ENCODE measurements at regions not wholly inside any gene's neighbourhood (a gene's known extent, or its start where the extent isn't known, plus 50 kb on each side); places are given as distances from the start of the nearest gene placed in this dataset.

DNA sequence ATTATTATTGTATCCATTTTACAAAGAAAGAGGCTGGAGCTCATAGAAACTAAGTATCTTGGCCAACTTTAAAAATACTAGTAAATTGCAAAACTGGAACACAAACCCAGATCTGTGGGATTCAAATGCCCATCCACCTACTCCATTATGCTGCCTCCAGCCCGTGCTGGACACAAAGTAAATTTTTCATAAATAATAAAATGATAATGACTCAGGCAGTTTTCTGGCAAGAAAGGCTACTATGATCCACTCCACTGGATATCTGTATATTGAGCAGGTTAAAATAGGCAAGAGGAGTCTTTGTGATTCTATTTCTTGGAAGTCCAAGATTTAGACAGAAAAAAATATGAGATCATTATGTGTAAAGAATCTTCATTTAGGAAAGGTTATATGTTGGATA, 138.3 kb upstream of the DUSP10 start:
- no peak overlapping the region for H2BK5ac ChIP-seq (ENCODE audit: insufficient read length, low read length)
- Mint-ChIP-seq H3K27ac (no peak overlapping the region), H3K4me3 (no peak overlapping the region), H3K4me1 (peaks cover 0 to 4% of the 10 kb centered on the region in 2 experiments; a peak in 1 of 4 replicates), H3K27me3 (ENCODE audit: low read depth) (no peaks in the 10 kb centered on the region), H3K9me3 (no peaks in the 10 kb centered on the region), H3K36me3 (ENCODE audit: insufficient read depth in 1 of 3, low read depth in 3 of 3) (no peaks in the 10 kb centered on the region)
- H3K14ac ChIP-seq (ENCODE audit: insufficient read depth, low read length): no peak overlapping the region
- H4K5ac ChIP-seq (ENCODE audit: insufficient read length, low read depth, low read length): no peak overlapping the region
- no peak overlapping the region for H2AK5ac ChIP-seq (ENCODE audit: insufficient read length, low read length)
- no peak overlapping the region for H3T11ph ChIP-seq (ENCODE audit: low read length)
- no peak overlapping the region for H2BK120ac ChIP-seq (ENCODE audit: low read depth, low read length, poor library complexity, severe bottlenecking)
- no peaks in the 10 kb centered on the region for H3K27me3 ChIP-seq (ENCODE audit: insufficient read depth, low read length)
- no peak overlapping the region for H4K8ac ChIP-seq (replicated peaks; ENCODE audit: insufficient read length, low read depth, low read length)
- no CpG with 5 or more reads among the region's 1 CpG for WGBS (ENCODE audit: extremely low coverage, insufficient read length, low lambda C conversion rate)
- H2AFZ ChIP-seq (ENCODE audit: low read length): no peak overlapping the region
- no peak overlapping the region for H3K23ac ChIP-seq (ENCODE audit: insufficient read length, low read depth, low read length)
- H3K4ac ChIP-seq (ENCODE audit: low read depth, low read length): no peak overlapping the region
- H4K91ac ChIP-seq (ENCODE audit: insufficient read length, low read depth, low read length): no peak overlapping the region
- H3K79me2 ChIP-seq (ENCODE audit: insufficient read depth, low read length): no peaks in the 10 kb centered on the region
- H4K20me1 ChIP-seq (ENCODE audit: control insufficient read depth, insufficient read depth, insufficient read length): no peaks in the 10 kb centered on the region
- H3K79me1 ChIP-seq (ENCODE audit: insufficient read depth, low read depth, low read length, poor library complexity, severe bottlenecking): no peaks in the 10 kb centered on the region
- H3K23me2 ChIP-seq (ENCODE audit: insufficient read length, low read depth, low read length, poor library complexity, severe bottlenecking): no peaks in the 10 kb centered on the region
- H3K4me2 ChIP-seq (ENCODE audit: insufficient read depth, insufficient read length, low read length): no peak overlapping the region
- no peak overlapping the region for H3K27ac ChIP-seq (ENCODE audit: insufficient read length, low read depth, low read length)
- H2BK12ac ChIP-seq (ENCODE audit: insufficient read length, low read depth, low read length): no peak overlapping the region
- no peaks in the 10 kb centered on the region for H3K9me3 ChIP-seq (ENCODE audit: control insufficient read depth, low read depth, low read length)
- no peak overlapping the region for H2BK15ac ChIP-seq (ENCODE audit: low read depth, low read length)
- H3K4me1 ChIP-seq (ENCODE audit: insufficient read depth, low read length): no peaks in the 10 kb centered on the region
- H3K9ac ChIP-seq (ENCODE audit: extremely low read depth, insufficient read length, low read length): no peak overlapping the region
- H2BK20ac ChIP-seq (ENCODE audit: low read depth, low read length, poor library complexity, severe bottlenecking): no peak overlapping the region
- H3K56ac ChIP-seq (ENCODE audit: insufficient read length, low read depth, low read length): no peak overlapping the region
- DNase-seq: no peak
- TF ChIP-seq, protein P1, sequence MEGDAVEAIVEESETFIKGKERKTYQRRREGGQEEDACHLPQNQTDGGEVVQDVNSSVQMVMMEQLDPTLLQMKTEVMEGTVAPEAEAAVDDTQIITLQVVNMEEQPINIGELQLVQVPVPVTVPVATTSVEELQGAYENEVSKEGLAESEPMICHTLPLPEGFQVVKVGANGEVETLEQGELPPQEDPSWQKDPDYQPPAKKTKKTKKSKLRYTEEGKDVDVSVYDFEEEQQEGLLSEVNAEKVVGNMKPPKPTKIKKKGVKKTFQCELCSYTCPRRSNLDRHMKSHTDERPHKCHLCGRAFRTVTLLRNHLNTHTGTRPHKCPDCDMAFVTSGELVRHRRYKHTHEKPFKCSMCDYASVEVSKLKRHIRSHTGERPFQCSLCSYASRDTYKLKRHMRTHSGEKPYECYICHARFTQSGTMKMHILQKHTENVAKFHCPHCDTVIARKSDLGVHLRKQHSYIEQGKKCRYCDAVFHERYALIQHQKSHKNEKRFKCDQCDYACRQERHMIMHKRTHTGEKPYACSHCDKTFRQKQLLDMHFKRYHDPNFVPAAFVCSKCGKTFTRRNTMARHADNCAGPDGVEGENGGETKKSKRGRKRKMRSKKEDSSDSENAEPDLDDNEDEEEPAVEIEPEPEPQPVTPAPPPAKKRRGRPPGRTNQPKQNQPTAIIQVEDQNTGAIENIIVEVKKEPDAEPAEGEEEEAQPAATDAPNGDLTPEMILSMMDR (conservative IDR thresholded peaks at IDR 0.05): no peak
- H3K18ac ChIP-seq (ENCODE audit: insufficient read length, low read depth, low read length): no peak overlapping the region
